ENCODE measurements at regions not wholly inside any gene's neighbourhood (a gene's known extent, or its start where the extent isn't known, plus 50 kb on each side); places are given as distances from the start of the nearest gene placed in this dataset.
A peak's percentile ranks its signal among the peaks of the same experiment; 100 is the strongest.

DNA sequence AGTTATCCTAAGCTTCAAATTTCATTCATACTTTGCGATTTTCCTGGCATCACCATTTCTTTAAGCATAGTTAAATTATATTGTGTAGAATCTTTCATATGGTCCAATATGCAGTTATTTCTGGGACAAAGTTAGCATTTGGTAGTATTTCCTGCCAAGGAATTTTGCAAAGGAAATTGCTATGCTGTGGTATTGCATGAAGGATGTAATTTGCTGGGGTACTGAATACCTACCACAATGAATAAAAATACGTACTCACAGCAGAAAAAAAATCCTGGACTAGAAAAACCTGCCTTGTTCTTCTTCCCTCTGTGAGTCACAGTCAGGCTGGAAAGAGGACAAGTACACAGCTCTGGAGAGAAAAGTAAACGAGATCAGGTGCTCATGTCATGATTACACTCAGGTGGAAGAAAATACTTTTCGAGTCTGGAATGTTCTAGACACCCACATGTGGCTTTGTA, 241.2 kb downstream of the PTBP2 start:
- no peak overlapping the region for H3K4me3 ChIP-seq (ENCODE audit: low read length)
- TF ChIP-seq, protein P1, sequence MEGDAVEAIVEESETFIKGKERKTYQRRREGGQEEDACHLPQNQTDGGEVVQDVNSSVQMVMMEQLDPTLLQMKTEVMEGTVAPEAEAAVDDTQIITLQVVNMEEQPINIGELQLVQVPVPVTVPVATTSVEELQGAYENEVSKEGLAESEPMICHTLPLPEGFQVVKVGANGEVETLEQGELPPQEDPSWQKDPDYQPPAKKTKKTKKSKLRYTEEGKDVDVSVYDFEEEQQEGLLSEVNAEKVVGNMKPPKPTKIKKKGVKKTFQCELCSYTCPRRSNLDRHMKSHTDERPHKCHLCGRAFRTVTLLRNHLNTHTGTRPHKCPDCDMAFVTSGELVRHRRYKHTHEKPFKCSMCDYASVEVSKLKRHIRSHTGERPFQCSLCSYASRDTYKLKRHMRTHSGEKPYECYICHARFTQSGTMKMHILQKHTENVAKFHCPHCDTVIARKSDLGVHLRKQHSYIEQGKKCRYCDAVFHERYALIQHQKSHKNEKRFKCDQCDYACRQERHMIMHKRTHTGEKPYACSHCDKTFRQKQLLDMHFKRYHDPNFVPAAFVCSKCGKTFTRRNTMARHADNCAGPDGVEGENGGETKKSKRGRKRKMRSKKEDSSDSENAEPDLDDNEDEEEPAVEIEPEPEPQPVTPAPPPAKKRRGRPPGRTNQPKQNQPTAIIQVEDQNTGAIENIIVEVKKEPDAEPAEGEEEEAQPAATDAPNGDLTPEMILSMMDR (conservative IDR thresholded peaks at IDR 0.05; ENCODE audit: low read length) = no peak
- peak; percentile 71 for DNase-seq (ENCODE audit: low read depth)

DNA sequence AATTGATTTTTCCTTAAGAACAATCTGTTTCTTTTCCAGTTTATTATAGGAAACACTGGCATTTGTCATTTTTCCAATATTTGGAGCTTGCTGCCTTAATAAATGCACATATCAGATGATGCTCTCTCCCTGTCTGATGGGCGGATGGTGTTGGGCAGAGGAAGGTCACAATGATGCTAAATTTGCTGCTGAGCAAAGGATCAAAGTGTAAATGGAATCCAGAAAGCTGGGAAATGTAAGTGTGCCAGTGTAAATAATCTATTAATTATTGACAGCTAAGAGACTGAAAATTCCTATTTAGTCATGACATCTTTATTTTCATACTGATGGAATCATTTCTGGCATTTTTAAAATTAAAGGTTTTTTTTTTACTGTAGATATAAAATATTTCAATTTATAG, 243.2 kb downstream of the PTBP2 start:
- TF ChIP-seq, protein P1 (conservative IDR thresholded peaks at IDR 0.05; ENCODE audit: low read length) = no peak
- no peak for DNase-seq (ENCODE audit: low read depth)
- H3K4me3 ChIP-seq (ENCODE audit: low read length) = no peak overlapping the region

DNA sequence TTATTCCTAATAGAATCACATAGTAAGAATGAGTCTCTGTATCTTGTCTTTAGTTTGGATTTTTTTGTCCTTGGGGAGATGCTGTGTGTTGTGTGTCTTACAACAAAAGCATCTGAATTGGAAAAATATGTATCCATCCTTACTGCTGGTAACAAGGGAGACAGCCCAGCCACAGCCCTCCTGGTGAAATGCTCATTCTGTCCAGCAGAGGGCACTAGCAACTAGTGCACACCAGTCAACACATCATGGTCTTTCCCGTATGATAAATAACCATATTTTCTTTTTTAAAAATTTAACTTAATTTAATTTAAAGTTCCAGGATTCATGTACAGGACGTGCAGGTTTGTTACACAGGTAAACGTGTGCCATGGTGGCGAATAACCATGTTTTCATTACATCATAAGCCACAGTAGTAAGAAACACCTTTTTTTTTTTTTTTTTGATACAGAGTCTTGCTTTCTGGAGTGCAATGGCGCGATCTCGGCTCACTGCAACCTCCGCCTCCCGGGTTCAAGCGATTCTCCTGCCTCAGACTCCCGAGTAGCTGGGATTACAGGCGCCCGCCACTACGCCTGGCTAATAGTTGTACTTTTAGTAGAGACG, 245.1 kb downstream of the PTBP2 start:
- TF ChIP-seq, protein P1 (conservative IDR thresholded peaks at IDR 0.05; ENCODE audit: low read length) = peak; percentile 98
- H3K4me3 ChIP-seq (ENCODE audit: low read length) = no peak overlapping the region
- peak; percentile 73 for DNase-seq (ENCODE audit: low read depth)

GRCh38 chr1:96967311-96967710, 245.7 kb downstream of the PTBP2 start:
- H3K4me3 ChIP-seq (ENCODE audit: low read length) = no peak overlapping the region
- TF ChIP-seq, protein P1 (conservative IDR thresholded peaks at IDR 0.05; ENCODE audit: low read length) = no peak
- DNase-seq (ENCODE audit: low read depth) = no peak

- DNase-seq (ENCODE audit: low read depth) = no peak
- TF ChIP-seq, protein P1 (conservative IDR thresholded peaks at IDR 0.05; ENCODE audit: low read length) = no peak
- no peak overlapping the region for H3K4me3 ChIP-seq (ENCODE audit: low read length)
These were observed 247.0 kb downstream of the PTBP2 start for GRCh38 chr1:96968541-96968940.

GRCh38 chr1:96968983-96969382, 247.4 kb downstream of the PTBP2 start:
- DNase-seq (ENCODE audit: low read depth) = peak; percentile 56
- no peak overlapping the region for H3K4me3 ChIP-seq (ENCODE audit: low read length)
- TF ChIP-seq, protein P1 (conservative IDR thresholded peaks at IDR 0.05; ENCODE audit: low read length) = no peak

DNA sequence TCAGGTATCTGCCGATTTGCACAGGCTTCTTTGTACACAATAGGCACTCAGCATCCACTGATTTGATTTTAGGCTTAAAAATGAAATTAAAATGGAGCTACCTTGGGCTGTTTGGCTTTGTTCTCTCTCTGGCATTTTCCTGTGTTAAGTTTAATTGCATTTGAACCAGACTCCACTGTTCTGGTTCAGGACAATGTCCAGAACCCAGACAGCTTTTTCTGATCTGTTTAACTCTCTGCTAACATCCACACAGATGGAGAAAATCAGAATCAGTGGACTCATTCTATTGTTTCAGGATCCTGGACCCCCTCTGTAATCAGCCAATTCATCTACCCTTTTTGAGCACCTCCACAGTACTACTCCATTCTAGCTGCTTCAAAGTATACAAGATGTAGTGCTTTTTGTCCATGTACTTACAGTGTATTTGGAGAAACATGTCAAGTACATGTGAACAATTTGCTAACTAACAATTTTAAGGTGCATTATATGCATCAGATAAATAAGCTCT, 248.1 kb downstream of the PTBP2 start:
- no peak for DNase-seq (ENCODE audit: low read depth)
- TF ChIP-seq, protein P1 (conservative IDR thresholded peaks at IDR 0.05; ENCODE audit: low read length) = no peak
- no peak overlapping the region for H3K4me3 ChIP-seq (ENCODE audit: low read length)

Data from AG10803 (cell line).